ENCODE measurements at regions not wholly inside any gene's neighbourhood (a gene's known extent, or its start where the extent isn't known, plus 50 kb on each side); places are given as distances from the start of the nearest gene placed in this dataset.

- TF ChIP-seq, protein P1, sequence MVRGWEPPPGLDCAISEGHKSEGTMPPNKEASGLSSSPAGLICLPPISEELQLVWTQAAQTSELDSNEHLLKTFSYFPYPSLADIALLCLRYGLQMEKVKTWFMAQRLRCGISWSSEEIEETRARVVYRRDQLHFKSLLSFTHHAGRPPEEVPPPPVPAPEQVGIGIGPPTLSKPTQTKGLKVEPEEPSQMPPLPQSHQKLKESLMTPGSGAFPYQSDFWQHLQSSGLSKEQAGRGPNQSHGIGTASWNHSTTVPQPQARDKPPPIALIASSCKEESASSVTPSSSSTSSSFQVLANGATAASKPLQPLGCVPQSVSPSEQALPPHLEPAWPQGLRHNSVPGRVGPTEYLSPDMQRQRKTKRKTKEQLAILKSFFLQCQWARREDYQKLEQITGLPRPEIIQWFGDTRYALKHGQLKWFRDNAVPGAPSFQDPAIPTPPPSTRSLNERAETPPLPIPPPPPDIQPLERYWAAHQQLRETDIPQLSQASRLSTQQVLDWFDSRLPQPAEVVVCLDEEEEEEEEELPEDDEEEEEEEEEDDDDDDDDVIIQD (CRISPR knock-in tag; IDR thresholded peaks at IDR 0.05; ENCODE audit: low read depth), result no peak
- TF ChIP-seq TEAD2 (CRISPR knock-in tag; IDR thresholded peaks at IDR 0.05) (no peak), ERF (CRISPR knock-in tag; IDR thresholded peaks at IDR 0.05) (0 out of 2 replicates have a peak, but pooled peaks have one; percentile 12), EEA1 (CRISPR knock-in tag; IDR thresholded peaks at IDR 0.05; ENCODE audit: borderline replicate concordance) (no peak), ARNT2 (CRISPR knock-in tag; IDR thresholded peaks at IDR 0.05; ENCODE audit: low read depth) (0 out of 2 replicates have a peak, but pooled peaks have one; percentile 32), HDAC1 (CRISPR knock-in tag; IDR thresholded peaks at IDR 0.05) (peak; percentile 13; the same call in 1 of the 2 replicates), TFE3 (CRISPR knock-in tag; IDR thresholded peaks at IDR 0.05) (0 out of 2 replicates have a peak, but pooled peaks have one; percentile 58), KDM6A (CRISPR knock-in tag; IDR thresholded peaks at IDR 0.05; ENCODE audit: low read depth) (no peak), ZSCAN20 (CRISPR knock-in tag; IDR thresholded peaks at IDR 0.05; ENCODE audit: borderline replicate concordance) (no peak), SP140L (CRISPR knock-in tag; IDR thresholded peaks at IDR 0.05; ENCODE audit: borderline replicate concordance) (no peak), TEAD3 (CRISPR knock-in tag; optimal IDR thresholded peaks at IDR 0.05; ENCODE audit: borderline replicate concordance) (peak; percentile 39), MIXL1 (CRISPR knock-in tag; IDR thresholded peaks at IDR 0.05) (no peak), ZNF598 (CRISPR knock-in tag; IDR thresholded peaks at IDR 0.05; ENCODE audit: borderline replicate concordance) (0 out of 2 replicates have a peak, but pooled peaks have one; percentile 32), ZNF724P (CRISPR knock-in tag; IDR thresholded peaks at IDR 0.05; ENCODE audit: borderline replicate concordance) (0 out of 2 replicates have a peak, but pooled peaks have one; percentile 35), RXRB (CRISPR knock-in tag; IDR thresholded peaks at IDR 0.05; ENCODE audit: borderline replicate concordance) (peak; percentile 30; the same call in 1 of the 2 replicates), NR2F6 (IDR thresholded peaks at IDR 0.05) (no peak), NR2F6 (CRISPR knock-in tag; IDR thresholded peaks at IDR 0.05) (0 out of 2 replicates have a peak, but pooled peaks have one; percentile 11)
- TF ChIP-seq, protein P2, sequence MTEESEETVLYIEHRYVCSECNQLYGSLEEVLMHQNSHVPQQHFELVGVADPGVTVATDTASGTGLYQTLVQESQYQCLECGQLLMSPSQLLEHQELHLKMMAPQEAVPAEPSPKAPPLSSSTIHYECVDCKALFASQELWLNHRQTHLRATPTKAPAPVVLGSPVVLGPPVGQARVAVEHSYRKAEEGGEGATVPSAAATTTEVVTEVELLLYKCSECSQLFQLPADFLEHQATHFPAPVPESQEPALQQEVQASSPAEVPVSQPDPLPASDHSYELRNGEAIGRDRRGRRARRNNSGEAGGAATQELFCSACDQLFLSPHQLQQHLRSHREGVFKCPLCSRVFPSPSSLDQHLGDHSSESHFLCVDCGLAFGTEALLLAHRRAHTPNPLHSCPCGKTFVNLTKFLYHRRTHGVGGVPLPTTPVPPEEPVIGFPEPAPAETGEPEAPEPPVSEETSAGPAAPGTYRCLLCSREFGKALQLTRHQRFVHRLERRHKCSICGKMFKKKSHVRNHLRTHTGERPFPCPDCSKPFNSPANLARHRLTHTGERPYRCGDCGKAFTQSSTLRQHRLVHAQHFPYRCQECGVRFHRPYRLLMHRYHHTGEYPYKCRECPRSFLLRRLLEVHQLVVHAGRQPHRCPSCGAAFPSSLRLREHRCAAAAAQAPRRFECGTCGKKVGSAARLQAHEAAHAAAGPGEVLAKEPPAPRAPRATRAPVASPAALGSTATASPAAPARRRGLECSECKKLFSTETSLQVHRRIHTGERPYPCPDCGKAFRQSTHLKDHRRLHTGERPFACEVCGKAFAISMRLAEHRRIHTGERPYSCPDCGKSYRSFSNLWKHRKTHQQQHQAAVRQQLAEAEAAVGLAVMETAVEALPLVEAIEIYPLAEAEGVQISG (CRISPR knock-in tag; IDR thresholded peaks at IDR 0.05), result 0 out of 2 replicates have a peak, but pooled peaks have one; percentile 7
- TF ChIP-seq, protein P3, sequence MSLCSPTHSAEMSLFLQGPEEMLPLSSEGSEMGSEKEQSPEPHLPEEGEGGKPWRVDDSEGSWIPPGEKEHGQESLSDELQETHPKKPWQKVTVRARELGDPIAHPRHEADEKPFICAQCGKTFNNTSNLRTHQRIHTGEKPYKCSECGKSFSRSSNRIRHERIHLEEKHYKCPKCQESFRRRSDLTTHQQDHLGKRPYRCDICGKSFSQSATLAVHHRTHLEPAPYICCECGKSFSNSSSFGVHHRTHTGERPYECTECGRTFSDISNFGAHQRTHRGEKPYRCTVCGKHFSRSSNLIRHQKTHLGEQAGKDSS (CRISPR knock-in tag; IDR thresholded peaks at IDR 0.05; ENCODE audit: borderline replicate concordance, low read depth), result 0 out of 2 replicates have a peak, but pooled peaks have one; percentile 2
Measured at GRCh38 chr6:44034931-44035345, 92.3 kb downstream of the MRPL14 start (continued).
